HCT116 (cell line): ENCODE measurements at regions not wholly inside any gene's neighbourhood (a gene's known extent, or its start where the extent isn't known, plus 50 kb on each side); places are given as distances from the start of the nearest gene placed in this dataset.

Source experiments
- ATAC-seq: fragments of 200-7000 bp; cut with Tn5 transposase; 2 replicates; pipeline ENCODE4 v1.9.1; 2020; ENCODE audit warnings: mild to moderate bottlenecking, moderate library complexity
- BruUV-seq: library from RNA; stranded (reverse); fragments of 400-500 nt; replicated peaks from 2 replicates; lab custom pipeline; 2021; lab: Mats Ljungman, UMichigan
- CTCF ChIA-PET: fragments of 300-600 bp; sonication (Branson Sonifier 250); formaldehyde crosslinking; loops from one replicate; lab custom pipeline; 2021; ENCODE audit warnings: antibody characterized with exemption; lab: Charles Lee
- POLR2A ChIA-PET: fragments of 300-600, 350-600 bp; sonication (Branson Sonifier 250); formaldehyde crosslinking; loops from one replicate; lab custom pipeline; 2021; ENCODE audit warnings: antibody characterized with exemption; lab: Charles Lee
- RAD21 ChIA-PET, 2 experiments: fragments of 300-600 bp; sonication (Branson Sonifier 250); formaldehyde crosslinking; loops; one replicate each; lab custom pipeline; 2023; ENCODE audit warnings: low total read pairs in 2 of 2; ENCODE audit not compliant: uncharacterized antibody in 2 of 2, unreplicated experiment in 2 of 2, low non-redundant PET in 1 of 2; lab: Charles Lee
- DNase-seq: peaks from one replicate; pipeline ENCODE4 v3.0.0-alpha.2; 2010; ENCODE audit warnings: low read depth, low spot score
- H2AFZ ChIP-seq: fragments of 200-600 bp; shearing (Covaris generic), sonication (generic); 2 replicates; pipeline ENCODE4 v1.6.1; 2017; ENCODE audit warnings: low read depth, mixed run types, mixed read lengths, antibody characterized with exemption, low read length; ENCODE audit not compliant: poor library complexity, severe bottlenecking
- H3K27ac ChIP-seq: 2 replicates; pipeline ENCODE4 v1.5.1; 2012; ENCODE audit warnings: low read depth, low read length
- H3K27me3 ChIP-seq: fragments of 200-600 bp; sonication (generic); 2 replicates; pipeline ENCODE4 v1.6.1; 2016; ENCODE audit warnings: mixed run types, low read length, mixed read lengths; ENCODE audit not compliant: insufficient read depth
- H3K36me3 ChIP-seq, 2 experiments: fragments of 200-500 bp in 1 of 2; fragments of 200-600 bp in 1 of 2; sonication (Bioruptor generic) in 1 of 2; sonication (generic) in 1 of 2; 2 replicates each; pipeline versions ENCODE4 v1.5.1 to v1.6.1; 2014 to 2016; ENCODE audit warnings: low read length in 2 of 2, inconsistent platforms in 1 of 2, mixed read lengths in 1 of 2, mixed run types in 1 of 2; ENCODE audit not compliant: insufficient read depth in 2 of 2, control insufficient read depth in 1 of 2
- H3K4me1 ChIP-seq, 2 experiments: fragments of 200-600 bp in 1 of 2; sonication (generic) in 1 of 2; 2 replicates each; pipeline versions ENCODE4 v1.5.1 to v1.6.1; 2012 to 2017; ENCODE audit warnings: low read length in 2 of 2, inconsistent platforms in 1 of 2, mild to moderate bottlenecking in 1 of 2, mixed read lengths in 1 of 2, mixed run types in 1 of 2, moderate library complexity in 1 of 2; ENCODE audit not compliant: insufficient read depth in 2 of 2, control insufficient read depth in 1 of 2
- H3K4me2 ChIP-seq: fragments of 200-600 bp; sonication (generic); 2 replicates; pipeline ENCODE4 v1.6.1; 2017; ENCODE audit warnings: mixed run types, low read length, mixed read lengths
- H3K4me3 ChIP-seq, 2 experiments: fragments of 200-600 bp in 1 of 2; sonication (generic) in 1 of 2; replicated peaks in 1 of 2; 2 replicates each; pipeline ENCODE4 v1.5.1; 2011 to 2016; ENCODE audit warnings: low read length in 2 of 2, control low read depth in 1 of 2, low read depth in 1 of 2, mild to moderate bottlenecking in 1 of 2, mixed read lengths in 1 of 2, mixed run types in 1 of 2
- H3K79me2 ChIP-seq: fragments of 200-600 bp; sonication (generic); 2 replicates; pipeline ENCODE4 v1.6.1; 2017; ENCODE audit warnings: mild to moderate bottlenecking, mixed run types, low read length, moderate library complexity, mixed read lengths; ENCODE audit not compliant: insufficient read depth
- H3K9ac ChIP-seq: fragments of 200-600 bp; sonication (generic); 2 replicates; pipeline ENCODE4 v1.6.1; 2016; ENCODE audit warnings: low read length, mixed read lengths
- H3K9me2 ChIP-seq: fragments of 200-600 bp; sonication (generic), shearing (Covaris generic); 2 replicates; pipeline ENCODE4 v1.6.1; 2017; ENCODE audit warnings: mixed run types, mild to moderate bottlenecking, moderate library complexity; ENCODE audit not compliant: insufficient read depth
- H3K9me3 ChIP-seq, 2 experiments: fragments of 200-500 bp in 1 of 2; fragments of 200-600 bp in 1 of 2; sonication (Bioruptor generic) in 1 of 2; sonication (generic) in 1 of 2; 2 replicates each; pipeline ENCODE4 v1.6.1; 2014 to 2017; ENCODE audit warnings: low read length in 2 of 2, mixed read lengths in 2 of 2, inconsistent platforms in 1 of 2, low read depth in 1 of 2, mild to moderate bottlenecking in 1 of 2, mixed run types in 1 of 2, moderate library complexity in 1 of 2; ENCODE audit not compliant: control insufficient read depth in 1 of 2, insufficient read depth in 1 of 2
- H4K20me1 ChIP-seq: fragments of 200-600 bp; sonication (generic), shearing (Covaris generic); 2 replicates; pipeline ENCODE4 v1.6.1; 2017; ENCODE audit warnings: mixed run types, mild to moderate bottlenecking, moderate library complexity; ENCODE audit not compliant: insufficient read depth
- CBX3 ChIP-seq: IDR thresholded peaks from 2 replicates; pipeline ENCODE4 v1.6.1; 2012; ENCODE audit warnings: low read depth
- CTCF ChIP-seq, 3 experiments: fragments of 200-600 bp in 1 of 3; sonication (generic) in 1 of 3; IDR thresholded peaks in 2 of 3; conservative IDR thresholded peaks in 1 of 3; 2 replicates each; pipeline ENCODE4 v1.5.1; 2012 to 2017; ENCODE audit warnings: low read depth in 2 of 3, low read length in 2 of 3, antibody characterized with exemption in 1 of 3, borderline replicate concordance in 1 of 3, control low read depth in 1 of 3, mild to moderate bottlenecking in 1 of 3, mixed read lengths in 1 of 3, mixed run types in 1 of 3, moderate library complexity in 1 of 3; ENCODE audit not compliant: insufficient read depth in 1 of 3
- EGR1 ChIP-seq: IDR thresholded peaks from 2 replicates; pipeline ENCODE4 v1.6.1; 2012; ENCODE audit warnings: low read depth
- FOSL1 ChIP-seq: IDR thresholded peaks from 2 replicates; pipeline ENCODE4 v1.6.1; 2012; ENCODE audit warnings: low read depth
- MAX ChIP-seq: IDR thresholded peaks from 2 replicates; pipeline ENCODE4 v1.6.1; 2012
- POLR2A ChIP-seq: IDR thresholded peaks from 2 replicates; pipeline ENCODE4 v1.7.0; 2011; ENCODE audit warnings: borderline replicate concordance; ENCODE audit not compliant: insufficient read depth, insufficient read length; ENCODE audit errors: extremely low read depth
- POLR2AphosphoS5 ChIP-seq: IDR thresholded peaks from 2 replicates; pipeline ENCODE4 v1.6.1; 2011; ENCODE audit warnings: mild to moderate bottlenecking, low read depth, low read length, moderate library complexity
- TCF7L2 ChIP-seq: IDR thresholded peaks from 2 replicates; pipeline ENCODE4 v1.7.0; 2011; ENCODE audit warnings: borderline replicate concordance, inconsistent platforms; ENCODE audit not compliant: insufficient read depth, insufficient read length; ENCODE audit errors: extremely low read depth
- YY1 ChIP-seq: IDR thresholded peaks from 2 replicates; pipeline ENCODE4 v1.6.1; 2011; ENCODE audit warnings: low read length, low read depth, moderate library complexity, mild to moderate bottlenecking; ENCODE audit not compliant: insufficient replicate concordance; ENCODE audit errors: extremely low read depth
- ZNF274 ChIP-seq: fragments of 200-500 bp; sonication (Bioruptor generic); IDR thresholded peaks from 2 replicates; pipeline ENCODE4 v1.6.1; 2014; ENCODE audit warnings: mild to moderate bottlenecking, low read depth, low read length, inconsistent platforms
- intact Hi-C: fragments of 100-400 bp; cut with micrococcal nuclease; formaldehyde crosslinking; loops from 2 replicates; pipeline ENCODE4 v1.10.0; 2022

- no TSS peak for BruUV-seq
- Histone ChIP-seq H3K4me3 (no peak overlapping the region), H2AFZ (no peak overlapping the region), H3K36me3 (no peaks in the 10 kb centered on the region), H3K4me2 (no peak overlapping the region), H3K9me3 (peaks cover 0 to 9% of the 10 kb centered on the region in 2 experiments; a peak in 2 of 4 replicates), H3K27me3 (no peaks in the 10 kb centered on the region), H4K20me1 (no peaks in the 10 kb centered on the region), H3K4me1 (no peaks in the 10 kb centered on the region), H3K79me2 (no peaks in the 10 kb centered on the region), H3K27ac (no peak overlapping the region), H3K9ac (no peak overlapping the region), H3K9me2 (no peaks in the 10 kb centered on the region)
- no peak for ATAC-seq
- POLR2A ChIA-PET = no interaction called here
- RAD21 ChIA-PET = no interaction called here
- no peak for DNase-seq
- TF ChIP-seq ZNF274 (no peak), TCF7L2 (no peak), CBX3 (no peak), FOSL1 (no peak)
- CTCF ChIA-PET = no interaction called here
- intact Hi-C loops = no loop called here
Observed at GRCh38 chr9:80552931-80553330, 981.2 kb downstream of the TLE4 start.

- ChIA-PET POLR2A (no interaction called here), RAD21 (no interaction called here), CTCF (no interaction called here)
- no peak for DNase-seq
- intact Hi-C loops = no loop called here
- Histone ChIP-seq H3K9me2 (no peaks in the 10 kb centered on the region), H4K20me1 (no peaks in the 10 kb centered on the region), H3K27me3 (no peaks in the 10 kb centered on the region), H3K4me2 (no peak overlapping the region), H3K9me3 (peaks cover 0 to 3% of the 10 kb centered on the region in 2 experiments; a peak in 2 of 4 replicates), H3K4me1 (no peaks in the 10 kb centered on the region), H3K27ac (no peak overlapping the region), H3K79me2 (no peaks in the 10 kb centered on the region), H2AFZ (no peak overlapping the region), H3K9ac (no peak overlapping the region), H3K36me3 (no peaks in the 10 kb centered on the region), H3K4me3 (no peak overlapping the region)
- BruUV-seq = no TSS peak
- no peak for TF ChIP-seq CTCF (IDR thresholded peaks at IDR 0.05 in 2 of 3, conservative IDR thresholded peaks at IDR 0.05 in 1 of 3; ENCODE audit: borderline replicate concordance in 1 of 3, insufficient read depth in 1 of 3, low read depth in 2 of 3, low read length in 2 of 3)
- TF ChIP-seq POLR2AphosphoS5 = no peak
- no peak for TF ChIP-seq POLR2A
- no peak for TF ChIP-seq EGR1
- no peak for TF ChIP-seq MAX
- TF ChIP-seq YY1 = no peak
- TF ChIP-seq TCF7L2 = no peak
- ATAC-seq = no peak
Observed at GRCh38 chr9:80550181-80550580, 978.4 kb downstream of the TLE4 start.
